ENCODE measurements at regions not wholly inside any gene's neighbourhood (a gene's known extent, or its start where the extent isn't known, plus 50 kb on each side); places are given as distances from the start of the nearest gene placed in this dataset.
"Not testable (repeated sequence)": the region's sequence is repeated elsewhere in the genome, so short reads cannot be mapped to it uniquely, and the experiment has no call there.

DNA sequence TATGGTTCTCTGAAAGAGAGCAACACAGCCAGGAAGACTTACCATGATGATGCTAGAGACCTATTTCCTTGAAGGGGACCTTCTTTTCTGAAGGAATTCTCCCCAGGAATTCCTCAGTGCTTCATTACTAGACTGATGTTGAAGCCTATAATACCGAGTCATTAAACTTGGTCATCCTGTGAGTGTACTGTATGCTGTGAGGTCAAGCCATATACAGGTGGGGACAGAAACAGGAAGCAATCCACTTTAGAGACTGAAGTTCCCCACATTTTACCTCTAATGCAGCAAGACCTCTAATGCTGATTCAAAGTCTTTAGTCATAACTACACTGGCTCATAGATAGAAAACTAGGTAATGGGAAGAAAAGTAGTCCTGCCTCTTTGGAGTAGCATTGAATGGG is 77.1 kb upstream of the RASEF start:
- DNase-seq (ENCODE audit: low read depth in 4 of 4, low spot score in 3 of 4) = no peak

GRCh38 chr9:83138422-83139135 is 75.6 kb upstream of the RASEF start:
- no peak for DNase-seq (ENCODE audit: low read depth in 4 of 4, low spot score in 3 of 4)

DNA sequence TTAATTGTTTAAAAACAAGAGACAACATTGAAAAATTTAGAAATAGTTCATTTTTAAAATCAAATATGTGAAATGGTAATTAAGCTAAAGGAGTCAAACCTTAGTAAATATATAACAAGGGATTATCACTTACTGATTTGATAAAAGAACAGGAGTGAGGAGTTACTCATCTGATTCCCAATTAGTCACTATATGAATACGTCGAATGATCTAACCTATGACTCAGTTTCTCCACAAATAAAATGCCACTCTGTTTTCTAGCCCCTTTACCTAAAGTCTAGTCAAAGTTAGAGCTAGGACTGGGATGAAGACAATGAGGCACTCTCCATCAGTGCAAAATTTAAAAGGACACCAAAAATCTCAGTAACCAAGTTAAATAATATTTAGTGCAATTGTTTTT is 70.4 kb upstream of the RASEF start:
- DNase-seq (ENCODE audit: low read depth in 4 of 4, low spot score in 3 of 4) = no peak

DNA sequence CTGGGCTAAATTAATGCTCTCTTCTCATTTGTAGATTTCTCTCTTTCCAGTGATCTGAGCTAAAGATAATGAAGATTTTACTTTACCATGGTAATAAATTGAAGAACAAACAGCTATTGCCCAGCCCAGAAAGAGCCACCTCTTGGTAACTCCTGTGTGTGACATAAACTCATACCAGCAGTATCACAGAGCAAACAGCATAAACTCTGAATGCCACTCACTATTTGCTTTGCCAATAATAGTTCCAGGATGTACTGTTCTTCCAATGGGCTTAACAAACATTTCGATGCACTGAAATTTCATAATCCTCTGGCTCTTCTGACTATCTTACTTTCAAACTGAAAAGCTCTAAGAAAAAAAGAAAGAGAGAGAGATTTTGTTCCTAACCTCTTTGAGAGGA is 69.8 kb upstream of the RASEF start:
- DNase-seq (ENCODE audit: low read depth in 4 of 4, low spot score in 3 of 4) = no peak

- no peak for DNase-seq (ENCODE audit: low read depth in 4 of 4, low spot score in 3 of 4)
Measured at GRCh38 chr9:83130541-83130940, 67.6 kb upstream of the RASEF start.

GRCh38 chr9:83125671-83126070 is 62.7 kb upstream of the RASEF start:
- DNase-seq (ENCODE audit: low read depth in 4 of 4, low spot score in 3 of 4) = no peak

GRCh38 chr9:83119873-83120272 is 56.9 kb upstream of the RASEF start:
- DNase-seq (ENCODE audit: low read depth in 4 of 4, low spot score in 3 of 4) = no peak

DNA sequence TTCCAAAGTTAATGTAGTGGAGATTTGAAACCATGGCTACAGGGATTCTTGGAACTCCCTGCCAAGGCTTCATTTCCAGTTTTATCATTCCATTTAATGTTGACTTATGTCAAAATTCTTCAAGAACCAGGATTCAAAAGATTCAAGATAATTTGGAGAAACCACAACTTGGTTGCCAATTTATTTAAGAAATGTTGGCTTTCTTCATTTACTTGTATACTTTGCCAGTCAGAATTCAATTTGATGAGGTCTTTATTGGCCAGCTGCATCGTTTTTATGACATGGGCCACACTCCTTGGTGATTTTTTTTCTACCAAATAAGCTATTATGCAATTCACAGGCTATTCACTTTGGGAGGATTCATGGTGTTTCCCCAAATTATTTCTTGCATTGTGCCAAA is 53.1 kb upstream of the RASEF start:
- no peak for DNase-seq (ENCODE audit: low read depth in 4 of 4, low spot score in 3 of 4)

- DNase-seq (ENCODE audit: low read depth in 4 of 4, low spot score in 3 of 4) = not testable (repeated sequence)
Measured at GRCh38 chr9:83113445-83113844, 50.5 kb upstream of the RASEF start.
